K562 (cell line): ENCODE measurements at regions not wholly inside any gene's neighbourhood (a gene's known extent, or its start where the extent isn't known, plus 50 kb on each side); places are given as distances from the start of the nearest gene placed in this dataset.

ENCODE experiments used
- ATAC-seq: fragments of 200-7000 bp; cut with Tn5 transposase; 3 replicates; pipeline ENCODE4 v1.9.1; 2020; ENCODE audit warnings: moderate library complexity
- BruUV-seq: library from RNA; stranded (reverse); fragments of 400-500 nt; replicated peaks from 2 replicates; lab custom pipeline; 2021; lab: Mats Ljungman, UMichigan
- CTCF ChIA-PET: fragments of 300-600 bp; formaldehyde crosslinking; extraction: SDS; loops from one replicate; lab custom pipeline; 2021; ENCODE audit warnings: low intra/inter-chr PET ratio; lab: Yijun Ruan, JAX
- POLR2A ChIA-PET: fragments of 300-600, 350-650 bp; sonication (Branson Sonifier 250); formaldehyde crosslinking; extraction: SDS; loops from one replicate; lab custom pipeline; 2021; ENCODE audit warnings: antibody characterized with exemption, inconsistent platforms; lab: Yijun Ruan, JAX
- DNase-seq, 4 experiments: peaks; one replicate each; pipeline versions ENCODE4 v3.0.0 to v3.0.0-alpha.2; 2011 to 2018; ENCODE audit warnings: low spot score in 3 of 4, mixed read lengths in 3 of 4; ENCODE audit errors: extremely low read depth in 1 of 4
- FAIRE-seq: peaks from 2 replicates; lab custom pipeline; 2011; peaks lifted over from hg19 to GRCh38; lab: Jason Lieb, UNC
- H2AFZ ChIP-seq: 2 replicates; pipeline ENCODE4 v1.6.0; 2011; ENCODE audit warnings: low read depth, low read length, control low read depth, inconsistent platforms
- H3K27ac ChIP-seq: fragments of 200-600 bp; 3 replicates; pipeline ENCODE4 v1.8.0; 2011; ENCODE audit warnings: low read depth, mild to moderate bottlenecking, control low read depth, inconsistent platforms, low read length, moderate library complexity, mixed read lengths; ENCODE audit errors: extremely low read depth
- H3K27me3 ChIP-seq, 2 experiments: fragments of 300-600 bp in 1 of 2; 2 replicates in 1 of 2; 3 replicates in 1 of 2; pipeline versions ENCODE4 v1.6.0 to v1.8.0; 2011; ENCODE audit warnings: inconsistent platforms in 2 of 2, low read length in 2 of 2, mild to moderate bottlenecking in 1 of 2, mixed read lengths in 1 of 2, moderate library complexity in 1 of 2; ENCODE audit not compliant: control insufficient read depth in 2 of 2, insufficient read depth in 2 of 2
- H3K36me3 ChIP-seq: fragments of 300-600 bp; 3 replicates; pipeline ENCODE4 v1.8.0; 2011; ENCODE audit warnings: mild to moderate bottlenecking, low read length, inconsistent platforms; ENCODE audit not compliant: control insufficient read depth, insufficient read depth
- H3K4me1 ChIP-seq, 2 experiments: fragments of 200-600 bp in 1 of 2; replicated peaks in 1 of 2; 2 replicates in 1 of 2; 3 replicates in 1 of 2; pipeline versions ENCODE4 v1.5.1 to v1.8.0; 2011; ENCODE audit warnings: inconsistent platforms in 2 of 2, low read length in 2 of 2, mild to moderate bottlenecking in 1 of 2, mixed read lengths in 1 of 2, moderate library complexity in 1 of 2; ENCODE audit not compliant: control insufficient read depth in 2 of 2, insufficient read depth in 2 of 2
- H3K4me2 ChIP-seq: 2 replicates; pipeline ENCODE4 v1.6.1; 2011; ENCODE audit warnings: low read length, control low read depth, inconsistent platforms, mixed read lengths; ENCODE audit not compliant: insufficient read depth
- H3K4me3 ChIP-seq: fragments of 200-600 bp; sonication (generic), shearing (Covaris generic); 2 replicates; pipeline ENCODE4 v1.5.1; 2016; ENCODE audit warnings: control low read depth, inconsistent platforms
- H3K79me2 ChIP-seq: fragments of 200-600 bp; 3 replicates; pipeline ENCODE4 v1.8.0; 2011; ENCODE audit warnings: low read length, inconsistent platforms; ENCODE audit not compliant: control insufficient read depth, insufficient read depth
- H3K9ac ChIP-seq, 2 experiments: 2 replicates each; pipeline versions ENCODE4 v1.6.0 to v1.6.1; 2011; ENCODE audit warnings: low read depth in 2 of 2, low read length in 2 of 2, control low read depth in 1 of 2, inconsistent platforms in 1 of 2, mild to moderate bottlenecking in 1 of 2, mixed read lengths in 1 of 2; ENCODE audit not compliant: insufficient read depth in 1 of 2
- H3K9me1 ChIP-seq: one replicate; pipeline ENCODE4 v1.6.0; 2011; ENCODE audit warnings: inconsistent platforms, mild to moderate bottlenecking, low read length, moderate library complexity; ENCODE audit not compliant: control insufficient read depth, insufficient read depth
- H3K9me3 ChIP-seq: replicated peaks from 2 replicates; pipeline ENCODE4 v1.5.1; 2011; ENCODE audit warnings: low read depth, low read length, inconsistent platforms; ENCODE audit not compliant: control insufficient read depth, insufficient read depth
- H4K20me1 ChIP-seq: replicated peaks from 2 replicates; pipeline ENCODE4 v1.6.1; 2011; ENCODE audit warnings: low read length, inconsistent platforms, mixed read lengths; ENCODE audit not compliant: control insufficient read depth, insufficient read depth
- BCOR ChIP-seq: fragments of 450-650 bp; IDR thresholded peaks from 2 replicates; pipeline ENCODE4 v1.6.1; 2016
- C11orf30 ChIP-seq: fragments of 450-650 bp; IDR thresholded peaks from 2 replicates; pipeline ENCODE4 v1.6.1; 2016; ENCODE audit warnings: low read depth, mild to moderate bottlenecking
- CBFA2T3 ChIP-seq: fragments of 450-650 bp; IDR thresholded peaks from 2 replicates; pipeline ENCODE4 v1.6.1; 2017
- CHCHD3 ChIP-seq: fragments of 250-450 bp; sonication (Bioruptor Pico); IDR thresholded peaks from 2 replicates; pipeline ENCODE4 v2.1.2; 2022; ENCODE audit warnings: mild to moderate bottlenecking
- CHD4 ChIP-seq: fragments of 200-600 bp; sonication (generic); IDR thresholded peaks from 3 replicates; pipeline ENCODE4 v1.6.1; 2012; ENCODE audit warnings: low read depth, mild to moderate bottlenecking, mixed read lengths, low read length, inconsistent platforms; ENCODE audit not compliant: insufficient read depth, insufficient replicate concordance, poor library complexity, severe bottlenecking
- DACH1 ChIP-seq: fragments of 450-650 bp; IDR thresholded peaks from 2 replicates; pipeline ENCODE4 v1.6.1; 2018; ENCODE audit not compliant: partially characterized antibody
- DLX4 ChIP-seq: fragments of 250-450 bp; sonication (Bioruptor Pico); IDR thresholded peaks from 2 replicates; pipeline ENCODE4 v1.6.1; 2021; ENCODE audit warnings: mild to moderate bottlenecking
- DNMT1 ChIP-seq: fragments of 450-650 bp; IDR thresholded peaks from 2 replicates; pipeline ENCODE4 v1.6.1; 2016; ENCODE audit warnings: antibody characterized with exemption, mild to moderate bottlenecking
- FOXJ3 ChIP-seq: sonication (generic); formaldehyde crosslinking; IDR thresholded peaks from 2 replicates; pipeline ENCODE4 v1.4.0; 2020; ENCODE audit warnings: mild to moderate bottlenecking, missing genetic modification reagents
- HDAC2 ChIP-seq: fragments of 450-650 bp; IDR thresholded peaks from 2 replicates; pipeline ENCODE4 v1.6.1; 2016; ENCODE audit warnings: mild to moderate bottlenecking
- MCM7 ChIP-seq, 2 experiments: fragments of 450-650 bp; IDR thresholded peaks; 2 replicates each; pipeline ENCODE4 v1.6.1; 2016 to 2018
- NCOA6 ChIP-seq: fragments of 450-650 bp; IDR thresholded peaks from 2 replicates; pipeline ENCODE4 v1.6.1; 2017; ENCODE audit warnings: mild to moderate bottlenecking
- NCOR1 ChIP-seq: fragments of 450-650 bp; IDR thresholded peaks from 2 replicates; pipeline ENCODE4 v1.6.1; 2016; ENCODE audit warnings: mild to moderate bottlenecking, moderate library complexity
- NR1H2 ChIP-seq: sonication (generic); formaldehyde crosslinking; IDR thresholded peaks from 2 replicates; pipeline ENCODE4 v1.4.0; 2020; ENCODE audit warnings: mild to moderate bottlenecking, missing genetic modification reagents
- RAD51 ChIP-seq: fragments of 450-650 bp; IDR thresholded peaks from 2 replicates; pipeline ENCODE4 v1.7.1; 2016; ENCODE audit warnings: low read depth, mild to moderate bottlenecking, borderline replicate concordance
- RB1 ChIP-seq: fragments of 450-650 bp; IDR thresholded peaks from 2 replicates; pipeline ENCODE4 v1.6.1; 2017; ENCODE audit warnings: low read depth, mild to moderate bottlenecking
- RBM25 ChIP-seq: fragments of 200-400 bp; formaldehyde crosslinking; IDR thresholded peaks from 2 replicates; pipeline ENCODE4 v1.6.1; 2018; ENCODE audit warnings: low read length, low read depth, moderate library complexity; ENCODE audit not compliant: severe bottlenecking
- SUPT5H ChIP-seq: fragments of 450-650 bp; IDR thresholded peaks from 2 replicates; pipeline ENCODE4 v1.6.1; 2016
- THRA ChIP-seq: fragments of 450-650 bp; IDR thresholded peaks from 2 replicates; pipeline ENCODE4 v1.6.1; 2017; ENCODE audit warnings: mild to moderate bottlenecking, moderate library complexity
- U2AF1 ChIP-seq: fragments of 200-400 bp; formaldehyde crosslinking; optimal IDR thresholded peaks from 2 replicates; pipeline ENCODE3; 2017; ENCODE audit warnings: mild to moderate bottlenecking, low read depth, low read length, moderate library complexity
- ZBTB43 ChIP-seq: sonication (generic); formaldehyde crosslinking; IDR thresholded peaks from 2 replicates; pipeline ENCODE4 v1.8.0; 2023; ENCODE audit warnings: mild to moderate bottlenecking, missing genetic modification reagents
- ZFP30 ChIP-seq: fragments of 250-450 bp; sonication (Bioruptor Pico); IDR thresholded peaks from 2 replicates; pipeline ENCODE4 v1.8.0; 2022; ENCODE audit warnings: moderate library complexity, mild to moderate bottlenecking, inconsistent platforms, borderline replicate concordance
- ZNF75A ChIP-seq: fragments of 450-650 bp; formaldehyde crosslinking; IDR thresholded peaks from 2 replicates; pipeline ENCODE4 v1.4.0; 2020; ENCODE audit warnings: mild to moderate bottlenecking
- WGBS: fragments of 100-300 bp; shearing (Covaris generic); methylation state at CpG from one replicate; pipeline ENCODE4 v1.1.6; 2016; ENCODE audit warnings: low coverage, mixed read lengths; ENCODE audit not compliant: insufficient coverage; ENCODE audit errors: missing lambda C conversion rate; 5-methylcytosine and 5-hydroxymethylcytosine counted together
- in situ Hi-C: fragments of 300-500 bp; cut with MboI; formaldehyde crosslinking; loops from 4 replicates; pipeline ENCODE4 v1.15.0; 2018; ENCODE audit warnings: inconsistent platforms, mixed read lengths
- intact Hi-C: fragments of 100-400 bp; cut with micrococcal nuclease; formaldehyde crosslinking; loops from 2 replicates; pipeline ENCODE4 v1.14.2; 2022
- TF ChIP-seq, protein P1 (sequence below), 2 experiments: fragments of 250-450 bp in 1 of 2; fragments of 450-650 bp in 1 of 2; sonication (Bioruptor Pico) in 1 of 2; IDR thresholded peaks; 2 replicates each; pipeline versions ENCODE4 v1.6.1 to v1.8.0; 2016 to 2021; ENCODE audit warnings: mild to moderate bottlenecking in 2 of 2, moderate library complexity in 2 of 2, missing compliant biosample characterization in 1 of 2, missing genetic modification characterization in 1 of 2

DNA sequence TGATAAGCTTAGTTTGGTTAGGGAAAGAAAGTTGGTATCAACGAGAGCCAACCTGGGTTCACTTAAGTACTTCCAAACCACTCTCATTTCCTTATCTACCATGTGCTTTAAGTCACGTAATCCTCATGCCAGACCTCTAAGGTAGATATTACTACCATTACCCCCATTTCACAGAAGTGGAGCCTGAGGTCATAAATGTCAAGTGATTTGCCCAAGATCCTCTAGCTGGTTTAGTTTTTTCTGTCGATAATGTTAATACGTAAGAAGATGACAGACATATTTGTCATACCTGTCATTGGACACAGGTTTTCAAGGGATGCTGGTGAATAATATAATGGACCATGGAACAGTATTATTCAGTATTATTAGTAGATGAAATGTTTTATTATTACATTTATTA, 197.4 kb upstream of the MKLN1 start:
- Histone ChIP-seq H2AFZ (no peak overlapping the region), H3K9me1 (no peaks in the 10 kb centered on the region), H3K9me3 (no peaks in the 10 kb centered on the region), H3K9ac (no peak overlapping the region), H3K79me2 (no peaks in the 10 kb centered on the region), H3K27me3 (peaks cover 4 to 12% of the 10 kb centered on the region in 2 experiments; a peak in 3 of 5 replicates), H4K20me1 (no peaks in the 10 kb centered on the region), H3K36me3 (no peaks in the 10 kb centered on the region), H3K4me2 (no peak overlapping the region), H3K27ac (no peak overlapping the region), H3K4me3 (no peak overlapping the region), H3K4me1 (peaks cover 7 to 13% of the 10 kb centered on the region in 2 experiments)
- intact Hi-C loops (no loop called here), in situ Hi-C loops (no loop called here)
- ChIA-PET POLR2A (no interaction called here), CTCF (no interaction called here)
- under 1% methylated on average over 4 of the region's 4 CpGs for WGBS
- no peak for FAIRE-seq
- no peak for DNase-seq
- no peak for ATAC-seq
- BruUV-seq: no TSS peak
- TF ChIP-seq DNMT1 (no peak), SUPT5H (no peak), U2AF1 (no peak), ZFP30 (CRISPR knock-in tag) (no peak), RB1 (no peak), CBFA2T3 (peak; percentile 42; the same call in 1 of the 2 replicates), NCOA6 (no peak), ZBTB43 (CRISPR knock-in tag) (no peak), CHD4 (peak; percentile 63), DLX4 (no peak), NR1H2 (CRISPR knock-in tag) (no peak), DACH1 (peak; percentile 44), C11orf30 (no peak), HDAC2 (peak; percentile 24; the same call in 1 of the 2 replicates), FOXJ3 (no peak), CHCHD3 (CRISPR knock-in tag) (no peak), RBM25 (peak; percentile 92), MCM7 (IDR thresholded peaks at IDR 0.05) (no peak), NCOR1 (no peak), BCOR (peak; percentile 54; the same call in 1 of the 2 replicates), ZNF75A (CRISPR knock-in tag) (no peak), THRA (no peak), RAD51 (no peak)
- TF ChIP-seq, protein P1, sequence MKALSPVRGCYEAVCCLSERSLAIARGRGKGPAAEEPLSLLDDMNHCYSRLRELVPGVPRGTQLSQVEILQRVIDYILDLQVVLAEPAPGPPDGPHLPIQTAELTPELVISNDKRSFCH (CRISPR knock-in tag; IDR thresholded peaks at IDR 0.05): no peak
- TF ChIP-seq, protein P1 (tag; IDR thresholded peaks at IDR 0.05): peak; percentile 34; the same call in 1 of the 2 replicates
